GM12878 (cell line): ENCODE measurements at regions not wholly inside any gene's neighbourhood (a gene's known extent, or its start where the extent isn't known, plus 50 kb on each side); places are given as distances from the start of the nearest gene placed in this dataset.

ENCODE experiments used
- ATAC-seq: fragments of 200-7000 bp; cut with Tn5 transposase; 3 replicates; pipeline ENCODE4 v1.9.1; 2020; ENCODE audit warnings: mild to moderate bottlenecking, moderate library complexity
- BruUV-seq: library from RNA; stranded (reverse); fragments of 400-500 nt; replicated peaks from 2 replicates; lab custom pipeline; 2021; lab: Mats Ljungman, UMichigan
- CTCF ChIA-PET: fragments of 300-600 bp; sonication (Branson Sonifier 250); formaldehyde crosslinking; extraction: SDS; loops from one replicate; lab custom pipeline; 2021; ENCODE audit warnings: inconsistent platforms; lab: Yijun Ruan, JAX
- POLR2A ChIA-PET: fragments of 350-600 bp; formaldehyde crosslinking; extraction: SDS; loops from one replicate; lab custom pipeline; 2021; ENCODE audit warnings: inconsistent platforms; lab: Charles Lee
- RAD21 ChIA-PET: fragments of 300-600 bp; sonication (Branson Sonifier 250); formaldehyde crosslinking; loops from one replicate; lab custom pipeline; 2023; ENCODE audit warnings: antibody characterized with exemption; ENCODE audit not compliant: unreplicated experiment; lab: Charles Lee
- SMC1A ChIA-PET: fragments of 300-600 bp; sonication (Branson Sonifier 250); formaldehyde crosslinking; loops from one replicate; lab custom pipeline; 2023; ENCODE audit not compliant: unreplicated experiment, uncharacterized antibody; lab: Charles Lee
- DNase-seq: peaks from one replicate; pipeline ENCODE4 v3.0.0-alpha.2; 2011; ENCODE audit warnings: low read depth, low spot score
- FAIRE-seq: peaks from 3 replicates; lab custom pipeline; 2011; peaks lifted over from hg19 to GRCh38; lab: Jason Lieb, UNC
- H2AFZ ChIP-seq: 2 replicates; pipeline ENCODE4 v1.6.0; 2011; ENCODE audit warnings: low read depth, low read length, control low read depth; ENCODE audit not compliant: control insufficient read depth
- H3K27ac ChIP-seq: 2 replicates; pipeline ENCODE4 v1.5.1; 2011; ENCODE audit warnings: control low read depth; ENCODE audit not compliant: control insufficient read depth, insufficient read depth
- H3K27me3 ChIP-seq, 2 experiments: replicated peaks in 1 of 2; 2 replicates each; pipeline versions ENCODE4 v1.6.0 to v1.6.1; 2011; ENCODE audit warnings: low read length in 1 of 2; ENCODE audit not compliant: control insufficient read depth in 2 of 2, insufficient read depth in 2 of 2
- H3K36me3 ChIP-seq, 2 experiments: 2 replicates each; pipeline ENCODE4 v1.5.1; 2011; ENCODE audit warnings: low read length in 1 of 2; ENCODE audit not compliant: control insufficient read depth in 2 of 2, insufficient read depth in 2 of 2
- H3K4me1 ChIP-seq: 2 replicates; pipeline ENCODE4 v1.6.1; 2011; ENCODE audit warnings: mild to moderate bottlenecking, low read length, moderate library complexity, mixed read lengths; ENCODE audit not compliant: control insufficient read depth, insufficient read depth
- H3K4me2 ChIP-seq: 2 replicates; pipeline ENCODE4 v1.6.0; 2011; ENCODE audit warnings: control low read depth; ENCODE audit not compliant: control insufficient read depth, insufficient read depth
- H3K4me3 ChIP-seq: fragments of 200-600 bp; sonication (generic); 2 replicates; pipeline ENCODE4 v1.5.1; 2016
- H3K79me2 ChIP-seq: 2 replicates; pipeline ENCODE4 v1.6.0; 2011; ENCODE audit warnings: low read length; ENCODE audit not compliant: control insufficient read depth, insufficient read depth
- H3K9ac ChIP-seq: 2 replicates; pipeline ENCODE4 v1.8.0; 2011; ENCODE audit warnings: low read length, control low read depth, mixed read lengths; ENCODE audit not compliant: control insufficient read depth, insufficient read depth
- H3K9me3 ChIP-seq: replicated peaks from 3 replicates; pipeline ENCODE4 v1.5.1; 2011; ENCODE audit warnings: mild to moderate bottlenecking, low read length; ENCODE audit not compliant: control insufficient read depth, insufficient read depth
- H4K20me1 ChIP-seq: 2 replicates; pipeline ENCODE4 v1.6.0; 2011; ENCODE audit not compliant: control insufficient read depth, insufficient read depth
- BHLHE40 ChIP-seq, 2 experiments: fragments of 450-650 bp in 1 of 2; IDR thresholded peaks; 2 replicates each; pipeline ENCODE4 v1.6.1; 2011 to 2017; ENCODE audit warnings: low read depth in 2 of 2, borderline replicate concordance in 1 of 2, improper control_type of control experiment in 1 of 2, low read length in 1 of 2, mild to moderate bottlenecking in 1 of 2
- EED ChIP-seq: sonication (generic); IDR thresholded peaks from 2 replicates; pipeline ENCODE4 v1.6.1; 2016; ENCODE audit warnings: antibody characterized with exemption, low read depth
- ETV6 ChIP-seq, 2 experiments: fragments of 450-650 bp in 1 of 2; IDR thresholded peaks in 1 of 2; conservative IDR thresholded peaks in 1 of 2; 2 replicates each; pipeline ENCODE4 v1.6.1; 2014; ENCODE audit warnings: antibody characterized with exemption in 1 of 2, borderline replicate concordance in 1 of 2, low read depth in 1 of 2, mild to moderate bottlenecking in 1 of 2, moderate library complexity in 1 of 2
- HCFC1 ChIP-seq: fragments of 150-350 bp; IDR thresholded peaks from 2 replicates; pipeline ENCODE4 v1.6.1; 2014; ENCODE audit warnings: low read length
- IRF3 ChIP-seq: fragments of 450-650 bp; IDR thresholded peaks from 2 replicates; pipeline ENCODE4 v1.6.1; 2014; ENCODE audit warnings: mild to moderate bottlenecking
- PML ChIP-seq: IDR thresholded peaks from 2 replicates; pipeline ENCODE4 v1.6.1; 2012; ENCODE audit warnings: low read length, inconsistent platforms
- RAD21 ChIP-seq: IDR thresholded peaks from 2 replicates; pipeline ENCODE4 v1.6.1; 2011; ENCODE audit warnings: mild to moderate bottlenecking, low read depth, low read length, moderate library complexity; ENCODE audit not compliant: insufficient read depth
- RFX5 ChIP-seq: IDR thresholded peaks from 2 replicates; pipeline ENCODE4 v1.6.1; 2011; ENCODE audit warnings: low read depth, low read length, improper control_type of control experiment
- SUZ12 ChIP-seq: fragments of 200-600 bp; sonication (generic); IDR thresholded peaks from one replicate; pipeline ENCODE4 v1.6.1; 2018; ENCODE audit warnings: antibody characterized with exemption, mild to moderate bottlenecking; ENCODE audit not compliant: unreplicated experiment
- ZNF217 ChIP-seq: fragments of 450-650 bp; IDR thresholded peaks from 2 replicates; pipeline ENCODE4 v1.6.1; 2017; ENCODE audit warnings: antibody characterized with exemption, mild to moderate bottlenecking
- ZNF622 ChIP-seq: fragments of 450-650 bp; IDR thresholded peaks from 2 replicates; pipeline ENCODE4 v1.6.1; 2017; ENCODE audit warnings: mild to moderate bottlenecking, inconsistent platforms
- ZZZ3 ChIP-seq: IDR thresholded peaks from 2 replicates; pipeline ENCODE4 v1.6.1; 2011; ENCODE audit warnings: low read depth; ENCODE audit not compliant: control insufficient read depth, insufficient read length
- whole genome bisulfite sequencing: methylation state at CpG from one replicate; pipeline ENCODE4 v1.1.6; 2016; ENCODE audit warnings: low lambda C conversion rate; ENCODE audit not compliant: insufficient replicate concordance, insufficient coverage; ENCODE audit errors: missing lambda C conversion rate; 5-methylcytosine and 5-hydroxymethylcytosine counted together
- in situ Hi-C: fragments of 300-500 bp; cut with MboI; formaldehyde crosslinking; loops from 9 replicates; pipeline ENCODE4 v1.14.3; 2018; ENCODE audit warnings: mixed read lengths
- intact Hi-C: fragments of 100-400 bp; cut with micrococcal nuclease; formaldehyde crosslinking; loops from one replicate; pipeline ENCODE4 v1.14.2; 2022; ENCODE audit not compliant: unreplicated experiment
- TF ChIP-seq, protein P1 (sequence below): IDR thresholded peaks from 2 replicates; pipeline ENCODE4 v1.6.1; 2012; ENCODE audit warnings: low read depth, low read length, improper control_type of control experiment
- TF ChIP-seq, protein P2 (sequence below): IDR thresholded peaks from 2 replicates; pipeline ENCODE4 v1.6.1; 2011; ENCODE audit warnings: low read depth, low read length, improper control_type of control experiment, borderline replicate concordance
- TF ChIP-seq, protein P3 (sequence below): fragments of 450-650 bp; IDR thresholded peaks from 2 replicates; pipeline ENCODE4 v1.6.1; 2017; ENCODE audit warnings: mild to moderate bottlenecking, moderate library complexity

GRCh38 chr6:159380114-159380513, 210.9 kb downstream of the FNDC1 start (continued):
- TF ChIP-seq, protein P1, sequence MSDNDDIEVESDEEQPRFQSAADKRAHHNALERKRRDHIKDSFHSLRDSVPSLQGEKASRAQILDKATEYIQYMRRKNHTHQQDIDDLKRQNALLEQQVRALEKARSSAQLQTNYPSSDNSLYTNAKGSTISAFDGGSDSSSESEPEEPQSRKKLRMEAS, result no peak
- TF ChIP-seq, all 136 proteins: peak for 0

GRCh38 chr6:159378411-159379328, 209.5 kb downstream of the FNDC1 start:
- DNase-seq (no peak), FAIRE-seq (no peak), ATAC-seq (no peak)
- Histone ChIP-seq H3K27me3 (peaks cover 0 to 3% of the 10 kb centered on the region in 2 experiments; a peak in 2 of 4 replicates), H3K9ac (no peak overlapping the region), H4K20me1 (no peaks in the 10 kb centered on the region), H3K4me2 (no peak overlapping the region), H3K79me2 (no peaks in the 10 kb centered on the region), H3K36me3 (no peaks in the 10 kb centered on the region), H2AFZ (no peak overlapping the region), H3K27ac (no peak overlapping the region), H3K4me1 (no peaks in the 10 kb centered on the region), H3K9me3 (no peaks in the 10 kb centered on the region), H3K4me3 (no peak overlapping the region)
- BruUV-seq, result no TSS peak
- 39% methylated on average over 10 of the region's 10 CpGs for WGBS
- ChIA-PET POLR2A (no interaction called here), CTCF (no interaction called here), RAD21 (no interaction called here), SMC1A (no interaction called here)
- in situ Hi-C loops (no loop called here), intact Hi-C loops (no loop called here)
- TF ChIP-seq ZNF217 (no peak), BHLHE40 (IDR thresholded peaks at IDR 0.05; ENCODE audit: borderline replicate concordance in 1 of 2, low read depth in 2 of 2, low read length in 1 of 2) (no peak), ZNF622 (no peak), RAD21 (no peak), ETV6 (conservative IDR thresholded peaks at IDR 0.05 in 1 of 2, IDR thresholded peaks at IDR 0.05 in 1 of 2; ENCODE audit: borderline replicate concordance in 1 of 2, low read depth in 1 of 2) (no peak), RFX5 (no peak), HCFC1 (no peak), PML (no peak), EED (no peak), IRF3 (no peak), SUZ12 (no peak), ZZZ3 (no peak)
- TF ChIP-seq, protein P2, sequence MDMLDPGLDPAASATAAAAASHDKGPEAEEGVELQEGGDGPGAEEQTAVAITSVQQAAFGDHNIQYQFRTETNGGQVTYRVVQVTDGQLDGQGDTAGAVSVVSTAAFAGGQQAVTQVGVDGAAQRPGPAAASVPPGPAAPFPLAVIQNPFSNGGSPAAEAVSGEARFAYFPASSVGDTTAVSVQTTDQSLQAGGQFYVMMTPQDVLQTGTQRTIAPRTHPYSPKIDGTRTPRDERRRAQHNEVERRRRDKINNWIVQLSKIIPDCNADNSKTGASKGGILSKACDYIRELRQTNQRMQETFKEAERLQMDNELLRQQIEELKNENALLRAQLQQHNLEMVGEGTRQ, result no peak
- TF ChIP-seq, protein P3, sequence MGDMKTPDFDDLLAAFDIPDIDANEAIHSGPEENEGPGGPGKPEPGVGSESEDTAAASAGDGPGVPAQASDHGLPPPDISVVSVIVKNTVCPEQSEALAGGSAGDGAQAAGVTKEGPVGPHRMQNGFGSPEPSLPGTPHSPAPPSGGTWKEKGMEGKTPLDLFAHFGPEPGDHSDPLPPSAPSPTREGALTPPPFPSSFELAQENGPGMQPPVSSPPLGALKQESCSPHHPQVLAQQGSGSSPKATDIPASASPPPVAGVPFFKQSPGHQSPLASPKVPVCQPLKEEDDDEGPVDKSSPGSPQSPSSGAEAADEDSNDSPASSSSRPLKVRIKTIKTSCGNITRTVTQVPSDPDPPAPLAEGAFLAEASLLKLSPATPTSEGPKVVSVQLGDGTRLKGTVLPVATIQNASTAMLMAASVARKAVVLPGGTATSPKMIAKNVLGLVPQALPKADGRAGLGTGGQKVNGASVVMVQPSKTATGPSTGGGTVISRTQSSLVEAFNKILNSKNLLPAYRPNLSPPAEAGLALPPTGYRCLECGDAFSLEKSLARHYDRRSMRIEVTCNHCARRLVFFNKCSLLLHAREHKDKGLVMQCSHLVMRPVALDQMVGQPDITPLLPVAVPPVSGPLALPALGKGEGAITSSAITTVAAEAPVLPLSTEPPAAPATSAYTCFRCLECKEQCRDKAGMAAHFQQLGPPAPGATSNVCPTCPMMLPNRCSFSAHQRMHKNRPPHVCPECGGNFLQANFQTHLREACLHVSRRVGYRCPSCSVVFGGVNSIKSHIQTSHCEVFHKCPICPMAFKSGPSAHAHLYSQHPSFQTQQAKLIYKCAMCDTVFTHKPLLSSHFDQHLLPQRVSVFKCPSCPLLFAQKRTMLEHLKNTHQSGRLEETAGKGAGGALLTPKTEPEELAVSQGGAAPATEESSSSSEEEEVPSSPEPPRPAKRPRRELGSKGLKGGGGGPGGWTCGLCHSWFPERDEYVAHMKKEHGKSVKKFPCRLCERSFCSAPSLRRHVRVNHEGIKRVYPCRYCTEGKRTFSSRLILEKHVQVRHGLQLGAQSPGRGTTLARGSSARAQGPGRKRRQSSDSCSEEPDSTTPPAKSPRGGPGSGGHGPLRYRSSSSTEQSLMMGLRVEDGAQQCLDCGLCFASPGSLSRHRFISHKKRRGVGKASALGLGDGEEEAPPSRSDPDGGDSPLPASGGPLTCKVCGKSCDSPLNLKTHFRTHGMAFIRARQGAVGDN, result no peak
- TF ChIP-seq, protein P1, result no peak
